Liver (tissue), 8 donors: ENCODE measurements at regions not wholly inside any gene's neighbourhood (a gene's known extent, or its start where the extent isn't known, plus 50 kb on each side); places are given as distances from the start of the nearest gene placed in this dataset.

Source experiments
- DNase-seq: peaks from one replicate; pipeline ENCODE4 v3.0.0-alpha.2; 2017; ENCODE audit warnings: low spot score
- H3K27ac ChIP-seq, 2 donors: one replicate each; pipeline ENCODE4 v1.7.0; 2013; ENCODE audit warnings: inconsistent platforms in 2 of 2, low read length in 2 of 2, control low read depth in 1 of 2, low read depth in 1 of 2, mild to moderate bottlenecking in 1 of 2
- H3K27me3 ChIP-seq, 4 donors: one replicate each; pipeline versions ENCODE4 v1.6.1 to v1.7.0; 2013; ENCODE audit warnings: low read length in 3 of 4, inconsistent platforms in 1 of 4, mild to moderate bottlenecking in 1 of 4, moderate library complexity in 1 of 4; ENCODE audit not compliant: control insufficient read depth in 4 of 4, insufficient read depth in 4 of 4
- H3K36me3 ChIP-seq, 4 donors: one replicate each; pipeline versions ENCODE4 v1.6.1 to v1.7.0; 2013; ENCODE audit warnings: low read length in 3 of 4, mild to moderate bottlenecking in 3 of 4, low read depth in 1 of 4, moderate library complexity in 1 of 4; ENCODE audit not compliant: control insufficient read depth in 4 of 4, insufficient read depth in 3 of 4
- H3K4me1 ChIP-seq, 4 donors: one replicate each; pipeline versions ENCODE4 v1.6.1 to v1.7.0; 2013; ENCODE audit warnings: low read length in 3 of 4, mild to moderate bottlenecking in 3 of 4, moderate library complexity in 1 of 4; ENCODE audit not compliant: control insufficient read depth in 4 of 4, insufficient read depth in 4 of 4
- H3K4me3 ChIP-seq, 3 donors: one replicate each; pipeline versions ENCODE4 v1.6.1 to v1.7.0; 2013; ENCODE audit warnings: low read length in 3 of 3, control low read depth in 1 of 3, low read depth in 1 of 3, mild to moderate bottlenecking in 1 of 3
- H3K9ac ChIP-seq, 2 donors: one replicate each; pipeline ENCODE4 v1.7.0; 2013; ENCODE audit warnings: low read length in 2 of 2, mild to moderate bottlenecking in 2 of 2, moderate library complexity in 2 of 2, control low read depth in 1 of 2, low read depth in 1 of 2
- H3K9me3 ChIP-seq, 4 donors: one replicate each; pipeline versions ENCODE4 v1.6.1 to v1.7.0; 2013; ENCODE audit warnings: low read length in 3 of 4; ENCODE audit not compliant: control insufficient read depth in 4 of 4
- EGR1 ChIP-seq, 2 donors: IDR thresholded peaks; 2 replicates each; pipeline ENCODE4 v1.6.1; 2016 to 2018; ENCODE audit warnings: antibody characterized with exemption in 2 of 2, low read depth in 2 of 2
- FOXA1 ChIP-seq: IDR thresholded peaks from 2 replicates; pipeline ENCODE4 v1.6.1; 2016; ENCODE audit warnings: antibody characterized with exemption
- FOXA2 ChIP-seq: IDR thresholded peaks from 2 replicates; pipeline ENCODE4 v1.6.1; 2016; ENCODE audit warnings: antibody characterized with exemption
- GABPA ChIP-seq, 2 donors: IDR thresholded peaks in 1 of 2; conservative IDR thresholded peaks in 1 of 2; 2 replicates each; pipeline ENCODE4 v1.6.1; 2016; ENCODE audit warnings: antibody characterized with exemption in 2 of 2, mild to moderate bottlenecking in 1 of 2, moderate library complexity in 1 of 2
- HNF4A ChIP-seq, 2 donors: conservative IDR thresholded peaks; 2 replicates each; pipeline ENCODE4 v1.6.1; 2016; ENCODE audit warnings: antibody characterized with exemption in 2 of 2, mild to moderate bottlenecking in 2 of 2
- HNF4G ChIP-seq: IDR thresholded peaks from 2 replicates; pipeline ENCODE4 v1.6.1; 2016; ENCODE audit warnings: antibody characterized with exemption
- JUND ChIP-seq, 2 donors: IDR thresholded peaks; 2 replicates each; pipeline ENCODE4 v1.6.1; 2016; ENCODE audit warnings: antibody characterized with exemption in 2 of 2
- RXRA ChIP-seq, 2 donors: IDR thresholded peaks; 2 replicates each; pipeline ENCODE4 v1.6.1; 2017 to 2018; ENCODE audit warnings: antibody characterized with exemption in 2 of 2, mild to moderate bottlenecking in 1 of 2
- SP1 ChIP-seq: IDR thresholded peaks from 2 replicates; pipeline ENCODE4 v1.6.1; 2018; ENCODE audit warnings: antibody characterized with exemption, mild to moderate bottlenecking
- TAF1 ChIP-seq: conservative IDR thresholded peaks from 2 replicates; pipeline ENCODE4 v1.6.1; 2016; ENCODE audit warnings: antibody characterized with exemption, mild to moderate bottlenecking
- YY1 ChIP-seq: IDR thresholded peaks from 2 replicates; pipeline ENCODE4 v1.6.1; 2016; ENCODE audit warnings: antibody characterized with exemption, mild to moderate bottlenecking
- WGBS: extraction: QIAGEN DNeasy Blood & Tissue Kit; methylation state at CpG from one replicate; pipeline ENCODE4 v1.1.7; 2013; 5-methylcytosine and 5-hydroxymethylcytosine counted together
- TF ChIP-seq, protein P1 (sequence below): IDR thresholded peaks from 2 replicates; pipeline ENCODE4 v1.6.1; 2016; ENCODE audit warnings: antibody characterized with exemption
- TF ChIP-seq, protein P2 (sequence below): IDR thresholded peaks from 2 replicates; pipeline ENCODE4 v1.6.1; 2016; ENCODE audit warnings: antibody characterized with exemption
- TF ChIP-seq, protein P3 (sequence below): IDR thresholded peaks from 2 replicates; pipeline ENCODE4 v1.6.1; 2016; ENCODE audit warnings: antibody characterized with exemption
- TF ChIP-seq, protein P4 (sequence below): IDR thresholded peaks from 2 replicates; pipeline ENCODE4 v1.6.1; 2016; ENCODE audit warnings: antibody characterized with exemption, mild to moderate bottlenecking
- TF ChIP-seq, protein P5 (sequence below): fragments of 150-350 bp; IDR thresholded peaks from 2 replicates; pipeline ENCODE4 v1.5.1; 2017; ENCODE audit warnings: improper control_type of control experiment, low read depth, low read length; ENCODE audit not compliant: missing input control
- donor health status: healthy.
- donor health status: healthy.
- donor health status: healthy.
- donor health status: healthy.
- donor health status: healthy.

DNA sequence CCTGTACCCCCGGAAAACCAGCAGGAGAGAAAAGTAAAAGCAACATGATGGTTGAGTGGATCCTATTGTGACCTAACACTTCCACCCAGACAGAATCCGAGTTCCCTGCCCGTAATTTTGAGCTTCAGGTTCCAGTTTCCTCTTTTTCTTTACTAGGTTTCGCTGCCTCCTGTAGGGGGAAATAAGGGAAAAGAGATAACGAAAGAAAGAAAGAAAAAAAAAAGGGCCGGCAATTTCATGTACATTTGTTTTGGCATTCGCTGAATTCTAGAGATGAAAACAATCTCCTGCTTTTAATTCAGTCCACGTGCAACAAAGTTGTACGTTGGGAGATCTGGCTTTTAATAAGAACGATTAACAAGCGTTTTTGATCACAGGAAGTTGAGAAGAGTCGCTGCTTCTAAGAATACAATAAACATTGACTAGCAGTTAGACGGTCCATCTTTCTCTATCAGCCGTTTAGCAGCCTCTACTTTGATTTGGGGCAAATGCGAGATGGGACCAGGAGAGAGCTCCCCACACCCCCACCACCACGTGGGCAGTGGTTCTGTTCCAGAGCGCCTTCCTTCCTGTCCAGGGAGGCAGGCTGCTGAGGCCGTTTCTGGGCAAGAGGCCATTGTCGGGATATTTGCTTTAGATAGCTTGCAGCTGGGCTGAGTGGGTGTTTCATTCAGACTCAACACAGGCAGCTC, 155.9 kb upstream of the RUNX1 start:
- WGBS = 47% methylated on average over 19 of the region's 19 CpGs
- H3K36me3 ChIP-seq = no peaks in the 10 kb centered on the region
- TF ChIP-seq, protein P1, sequence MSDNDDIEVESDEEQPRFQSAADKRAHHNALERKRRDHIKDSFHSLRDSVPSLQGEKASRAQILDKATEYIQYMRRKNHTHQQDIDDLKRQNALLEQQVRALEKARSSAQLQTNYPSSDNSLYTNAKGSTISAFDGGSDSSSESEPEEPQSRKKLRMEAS = peak; percentile 16
- no peak for TF ChIP-seq FOXA2
- no peak for TF ChIP-seq SP1
- TF ChIP-seq, protein P2, sequence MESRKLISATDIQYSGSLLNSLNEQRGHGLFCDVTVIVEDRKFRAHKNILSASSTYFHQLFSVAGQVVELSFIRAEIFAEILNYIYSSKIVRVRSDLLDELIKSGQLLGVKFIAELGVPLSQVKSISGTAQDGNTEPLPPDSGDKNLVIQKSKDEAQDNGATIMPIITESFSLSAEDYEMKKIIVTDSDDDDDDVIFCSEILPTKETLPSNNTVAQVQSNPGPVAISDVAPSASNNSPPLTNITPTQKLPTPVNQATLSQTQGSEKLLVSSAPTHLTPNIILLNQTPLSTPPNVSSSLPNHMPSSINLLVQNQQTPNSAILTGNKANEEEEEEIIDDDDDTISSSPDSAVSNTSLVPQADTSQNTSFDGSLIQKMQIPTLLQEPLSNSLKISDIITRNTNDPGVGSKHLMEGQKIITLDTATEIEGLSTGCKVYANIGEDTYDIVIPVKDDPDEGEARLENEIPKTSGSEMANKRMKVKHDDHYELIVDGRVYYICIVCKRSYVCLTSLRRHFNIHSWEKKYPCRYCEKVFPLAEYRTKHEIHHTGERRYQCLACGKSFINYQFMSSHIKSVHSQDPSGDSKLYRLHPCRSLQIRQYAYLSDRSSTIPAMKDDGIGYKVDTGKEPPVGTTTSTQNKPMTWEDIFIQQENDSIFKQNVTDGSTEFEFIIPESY = no peak
- TF ChIP-seq EGR1 (IDR thresholded peaks at IDR 0.05; ENCODE audit: low read depth in 2 of 2) = no peak
- H3K4me1 ChIP-seq = no peaks in the 10 kb centered on the region
- H3K9me3 ChIP-seq = no peaks in the 10 kb centered on the region
- no peak overlapping the region for H3K4me3 ChIP-seq
- H3K27me3 ChIP-seq = peaks cover 0 to 3% (median 0%) of the 10 kb centered on the region in 4 donors
- no peak overlapping the region for H3K27ac ChIP-seq
- no peak for DNase-seq
- H3K9ac ChIP-seq = no peak overlapping the region

DNA sequence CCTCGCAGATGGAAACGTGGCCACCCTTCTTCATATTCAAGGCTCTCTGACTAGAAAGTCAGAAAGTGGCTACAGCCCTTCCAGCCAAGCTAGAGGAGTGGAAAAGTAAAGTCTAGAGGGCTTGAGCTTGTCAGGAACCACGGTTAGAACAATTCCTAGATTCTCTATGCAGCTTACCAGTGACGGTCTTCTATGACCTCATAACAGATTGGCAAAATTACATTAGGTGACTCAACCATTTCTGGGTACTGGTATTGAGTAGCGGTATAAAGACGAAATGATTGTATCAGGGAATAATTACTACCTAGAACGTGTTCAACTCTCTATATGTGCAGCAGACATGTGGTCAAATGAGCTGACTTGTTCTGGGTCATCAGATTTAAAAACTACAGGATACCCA, 155.0 kb upstream of the RUNX1 start:
- Histone ChIP-seq H3K4me3 (no peak overlapping the region), H3K27ac (no peak overlapping the region), H3K9me3 (no peaks in the 10 kb centered on the region), H3K36me3 (no peaks in the 10 kb centered on the region), H3K27me3 (peaks cover 0 to 3% (median 0%) of the 10 kb centered on the region in 4 donors), H3K4me1 (no peaks in the 10 kb centered on the region), H3K9ac (no peak overlapping the region)
- 89% methylated on average over 7 of the region's 7 CpGs for WGBS
- TF ChIP-seq RXRA (IDR thresholded peaks at IDR 0.05) (no peak), HNF4G (no peak), HNF4A (conservative IDR thresholded peaks at IDR 0.05) (no peak), JUND (IDR thresholded peaks at IDR 0.05) (no peak), FOXA1 (no peak), SP1 (no peak), TAF1 (no peak), EGR1 (IDR thresholded peaks at IDR 0.05; ENCODE audit: low read depth in 2 of 2) (no peak), FOXA2 (no peak), GABPA (IDR thresholded peaks at IDR 0.05 in 1 of 2, conservative IDR thresholded peaks at IDR 0.05 in 1 of 2) (no peak), YY1 (no peak)
- TF ChIP-seq, protein P3, sequence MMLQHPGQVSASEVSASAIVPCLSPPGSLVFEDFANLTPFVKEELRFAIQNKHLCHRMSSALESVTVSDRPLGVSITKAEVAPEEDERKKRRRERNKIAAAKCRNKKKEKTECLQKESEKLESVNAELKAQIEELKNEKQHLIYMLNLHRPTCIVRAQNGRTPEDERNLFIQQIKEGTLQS = no peak
- TF ChIP-seq, protein P4, sequence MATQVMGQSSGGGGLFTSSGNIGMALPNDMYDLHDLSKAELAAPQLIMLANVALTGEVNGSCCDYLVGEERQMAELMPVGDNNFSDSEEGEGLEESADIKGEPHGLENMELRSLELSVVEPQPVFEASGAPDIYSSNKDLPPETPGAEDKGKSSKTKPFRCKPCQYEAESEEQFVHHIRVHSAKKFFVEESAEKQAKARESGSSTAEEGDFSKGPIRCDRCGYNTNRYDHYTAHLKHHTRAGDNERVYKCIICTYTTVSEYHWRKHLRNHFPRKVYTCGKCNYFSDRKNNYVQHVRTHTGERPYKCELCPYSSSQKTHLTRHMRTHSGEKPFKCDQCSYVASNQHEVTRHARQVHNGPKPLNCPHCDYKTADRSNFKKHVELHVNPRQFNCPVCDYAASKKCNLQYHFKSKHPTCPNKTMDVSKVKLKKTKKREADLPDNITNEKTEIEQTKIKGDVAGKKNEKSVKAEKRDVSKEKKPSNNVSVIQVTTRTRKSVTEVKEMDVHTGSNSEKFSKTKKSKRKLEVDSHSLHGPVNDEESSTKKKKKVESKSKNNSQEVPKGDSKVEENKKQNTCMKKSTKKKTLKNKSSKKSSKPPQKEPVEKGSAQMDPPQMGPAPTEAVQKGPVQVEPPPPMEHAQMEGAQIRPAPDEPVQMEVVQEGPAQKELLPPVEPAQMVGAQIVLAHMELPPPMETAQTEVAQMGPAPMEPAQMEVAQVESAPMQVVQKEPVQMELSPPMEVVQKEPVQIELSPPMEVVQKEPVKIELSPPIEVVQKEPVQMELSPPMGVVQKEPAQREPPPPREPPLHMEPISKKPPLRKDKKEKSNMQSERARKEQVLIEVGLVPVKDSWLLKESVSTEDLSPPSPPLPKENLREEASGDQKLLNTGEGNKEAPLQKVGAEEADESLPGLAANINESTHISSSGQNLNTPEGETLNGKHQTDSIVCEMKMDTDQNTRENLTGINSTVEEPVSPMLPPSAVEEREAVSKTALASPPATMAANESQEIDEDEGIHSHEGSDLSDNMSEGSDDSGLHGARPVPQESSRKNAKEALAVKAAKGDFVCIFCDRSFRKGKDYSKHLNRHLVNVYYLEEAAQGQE = no peak
- TF ChIP-seq, protein P2 = no peak
- TF ChIP-seq, protein P1 = no peak
- TF ChIP-seq, protein P5, sequence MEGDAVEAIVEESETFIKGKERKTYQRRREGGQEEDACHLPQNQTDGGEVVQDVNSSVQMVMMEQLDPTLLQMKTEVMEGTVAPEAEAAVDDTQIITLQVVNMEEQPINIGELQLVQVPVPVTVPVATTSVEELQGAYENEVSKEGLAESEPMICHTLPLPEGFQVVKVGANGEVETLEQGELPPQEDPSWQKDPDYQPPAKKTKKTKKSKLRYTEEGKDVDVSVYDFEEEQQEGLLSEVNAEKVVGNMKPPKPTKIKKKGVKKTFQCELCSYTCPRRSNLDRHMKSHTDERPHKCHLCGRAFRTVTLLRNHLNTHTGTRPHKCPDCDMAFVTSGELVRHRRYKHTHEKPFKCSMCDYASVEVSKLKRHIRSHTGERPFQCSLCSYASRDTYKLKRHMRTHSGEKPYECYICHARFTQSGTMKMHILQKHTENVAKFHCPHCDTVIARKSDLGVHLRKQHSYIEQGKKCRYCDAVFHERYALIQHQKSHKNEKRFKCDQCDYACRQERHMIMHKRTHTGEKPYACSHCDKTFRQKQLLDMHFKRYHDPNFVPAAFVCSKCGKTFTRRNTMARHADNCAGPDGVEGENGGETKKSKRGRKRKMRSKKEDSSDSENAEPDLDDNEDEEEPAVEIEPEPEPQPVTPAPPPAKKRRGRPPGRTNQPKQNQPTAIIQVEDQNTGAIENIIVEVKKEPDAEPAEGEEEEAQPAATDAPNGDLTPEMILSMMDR = no peak
- DNase-seq = no peak
